GM06990 (cell line): ENCODE measurements at regions not wholly inside any gene's neighbourhood (a gene's known extent, or its start where the extent isn't known, plus 50 kb on each side); places are given as distances from the start of the nearest gene placed in this dataset.
A peak's percentile ranks its signal among the peaks of the same experiment; 100 is the strongest.

ENCODE experiments used
- DNase-seq: peaks from one replicate; pipeline ENCODE4 v3.0.0-alpha.2; 2011; ENCODE audit not compliant: insufficient read length; ENCODE audit errors: extremely low read depth
- H3K27me3 ChIP-seq: replicated peaks from 2 replicates; pipeline ENCODE4 v1.6.0; 2011; ENCODE audit warnings: low read length; ENCODE audit not compliant: control insufficient read depth, insufficient read depth
- H3K36me3 ChIP-seq: 2 replicates; pipeline ENCODE4 v1.5.1; 2011; ENCODE audit warnings: low read length; ENCODE audit not compliant: control insufficient read depth, insufficient read depth
- H3K4me3 ChIP-seq: replicated peaks from 2 replicates; pipeline ENCODE4 v1.5.1; 2011; ENCODE audit warnings: low read depth, mild to moderate bottlenecking, control low read depth, low read length
- CTCF ChIP-seq: IDR thresholded peaks from 2 replicates; pipeline ENCODE4 v1.5.1; 2011; ENCODE audit warnings: low read length, control low read depth, mild to moderate bottlenecking, inconsistent platforms; ENCODE audit not compliant: insufficient read depth, poor library complexity, severe bottlenecking

GRCh38 chr6:122524056-122524455 is 52.4 kb upstream of the SERINC1 start:
- TF ChIP-seq CTCF = no peak
- Histone ChIP-seq H3K4me3 (no peak overlapping the region), H3K27me3 (no peaks in the 10 kb centered on the region), H3K36me3 (no peaks in the 10 kb centered on the region)
- no peak for DNase-seq

- Histone ChIP-seq H3K27me3 (no peaks in the 10 kb centered on the region), H3K4me3 (no peak overlapping the region), H3K36me3 (no peaks in the 10 kb centered on the region)
- DNase-seq = peak; percentile 2
- TF ChIP-seq CTCF = peak; percentile 92
Observed at GRCh38 chr6:122530440-122531046, 58.9 kb upstream of the SERINC1 start.

GRCh38 chr6:122548281-122548680 is 61.9 kb upstream of the PKIB start:
- Histone ChIP-seq H3K36me3 (no peaks in the 10 kb centered on the region), H3K4me3 (no peak overlapping the region), H3K27me3 (no peaks in the 10 kb centered on the region)
- no peak for DNase-seq
- TF ChIP-seq CTCF = no peak

GRCh38 chr6:122548820-122549219 is 61.4 kb upstream of the PKIB start:
- no peaks in the 10 kb centered on the region for H3K27me3 ChIP-seq
- no peak for DNase-seq
- no peaks in the 10 kb centered on the region for H3K36me3 ChIP-seq
- no peak for TF ChIP-seq CTCF
- H3K4me3 ChIP-seq = no peak overlapping the region

GRCh38 chr6:122553697-122554096 is 56.5 kb upstream of the PKIB start:
- no peak for TF ChIP-seq CTCF
- Histone ChIP-seq H3K4me3 (no peak overlapping the region), H3K36me3 (no peaks in the 10 kb centered on the region), H3K27me3 (no peaks in the 10 kb centered on the region)
- no peak for DNase-seq

GRCh38 chr6:122555561-122555960 is 54.6 kb upstream of the PKIB start:
- Histone ChIP-seq H3K36me3 (no peaks in the 10 kb centered on the region), H3K27me3 (no peaks in the 10 kb centered on the region), H3K4me3 (no peak overlapping the region)
- no peak for TF ChIP-seq CTCF
- DNase-seq = no peak
